ENCODE measurements at regions not wholly inside any gene's neighbourhood (a gene's known extent, or its start where the extent isn't known, plus 50 kb on each side); places are given as distances from the start of the nearest gene placed in this dataset.

DNA sequence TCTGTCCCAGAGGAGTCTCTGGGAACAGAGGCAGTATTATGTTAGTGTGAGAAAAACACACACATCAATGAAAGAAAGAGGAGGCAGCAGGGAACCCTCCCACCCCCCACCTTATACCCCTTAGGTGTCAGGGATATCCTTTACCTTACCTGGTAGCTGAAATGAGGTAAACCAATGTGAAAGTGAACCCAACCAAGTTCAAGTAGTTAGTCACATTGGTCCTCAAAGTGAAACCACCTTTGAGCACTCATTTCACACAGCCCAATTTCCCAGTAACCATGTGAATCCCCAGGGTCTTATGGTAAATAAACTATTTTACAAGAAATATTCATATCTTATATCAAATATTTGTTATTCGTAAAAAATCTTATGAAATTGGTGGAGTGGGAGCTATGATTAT is 377.8 kb downstream of the LRATD1 start:
- no peak for TF ChIP-seq ZNF544 (tag by site-specific recombination; IDR thresholded peaks at IDR 0.05)
- no peak for TF ChIP-seq ZNF768 (tag by site-specific recombination; IDR thresholded peaks at IDR 0.05)
- no peak for TF ChIP-seq PRDM10 (tag by site-specific recombination; IDR thresholded peaks at IDR 0.05)
- no peak for TF ChIP-seq PRDM2 (tag by site-specific recombination; IDR thresholded peaks at IDR 0.05; ENCODE audit: borderline replicate concordance)
- TF ChIP-seq HOXC10 (CRISPR knock-in tag; IDR thresholded peaks at IDR 0.05): no peak
- TF ChIP-seq, protein P1, sequence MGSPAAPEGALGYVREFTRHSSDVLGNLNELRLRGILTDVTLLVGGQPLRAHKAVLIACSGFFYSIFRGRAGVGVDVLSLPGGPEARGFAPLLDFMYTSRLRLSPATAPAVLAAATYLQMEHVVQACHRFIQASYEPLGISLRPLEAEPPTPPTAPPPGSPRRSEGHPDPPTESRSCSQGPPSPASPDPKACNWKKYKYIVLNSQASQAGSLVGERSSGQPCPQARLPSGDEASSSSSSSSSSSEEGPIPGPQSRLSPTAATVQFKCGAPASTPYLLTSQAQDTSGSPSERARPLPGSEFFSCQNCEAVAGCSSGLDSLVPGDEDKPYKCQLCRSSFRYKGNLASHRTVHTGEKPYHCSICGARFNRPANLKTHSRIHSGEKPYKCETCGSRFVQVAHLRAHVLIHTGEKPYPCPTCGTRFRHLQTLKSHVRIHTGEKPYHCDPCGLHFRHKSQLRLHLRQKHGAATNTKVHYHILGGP (tag by site-specific recombination; IDR thresholded peaks at IDR 0.05): no peak
- TF ChIP-seq, protein P2, sequence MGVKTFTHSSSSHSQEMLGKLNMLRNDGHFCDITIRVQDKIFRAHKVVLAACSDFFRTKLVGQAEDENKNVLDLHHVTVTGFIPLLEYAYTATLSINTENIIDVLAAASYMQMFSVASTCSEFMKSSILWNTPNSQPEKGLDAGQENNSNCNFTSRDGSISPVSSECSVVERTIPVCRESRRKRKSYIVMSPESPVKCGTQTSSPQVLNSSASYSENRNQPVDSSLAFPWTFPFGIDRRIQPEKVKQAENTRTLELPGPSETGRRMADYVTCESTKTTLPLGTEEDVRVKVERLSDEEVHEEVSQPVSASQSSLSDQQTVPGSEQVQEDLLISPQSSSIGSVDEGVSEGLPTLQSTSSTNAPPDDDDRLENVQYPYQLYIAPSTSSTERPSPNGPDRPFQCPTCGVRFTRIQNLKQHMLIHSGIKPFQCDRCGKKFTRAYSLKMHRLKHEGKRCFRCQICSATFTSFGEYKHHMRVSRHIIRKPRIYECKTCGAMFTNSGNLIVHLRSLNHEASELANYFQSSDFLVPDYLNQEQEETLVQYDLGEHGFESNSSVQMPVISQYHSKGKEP (tag by site-specific recombination; IDR thresholded peaks at IDR 0.05): no peak
- TF ChIP-seq ZFP69B (tag by site-specific recombination; IDR thresholded peaks at IDR 0.05): no peak
- TF ChIP-seq ZFP37 (tag by site-specific recombination; IDR thresholded peaks at IDR 0.05): no peak
- TF ChIP-seq GLIS2 (tag by site-specific recombination; IDR thresholded peaks at IDR 0.05): no peak
- TF ChIP-seq ZNF292 (tag by site-specific recombination; IDR thresholded peaks at IDR 0.05; ENCODE audit: borderline replicate concordance, low read depth): no peak
- TF ChIP-seq ZNF555 (tag by site-specific recombination; conservative IDR thresholded peaks at IDR 0.05): no peak
- no peak overlapping the region for H3K4me3 ChIP-seq (ENCODE audit: low read depth, low read length)
- CTCF ChIA-PET: no interaction called here
- H3K9me3 ChIP-seq (ENCODE audit: control insufficient read depth, insufficient read depth, low read depth, low read length): no peaks in the 10 kb centered on the region
- no peaks in the 10 kb centered on the region for H3K4me1 ChIP-seq (ENCODE audit: control insufficient read depth, insufficient read depth, low read length)
- H3K36me3 ChIP-seq (ENCODE audit: control insufficient read depth in 2 of 2, insufficient read depth in 1 of 2, low read length in 2 of 2): no peaks in the 10 kb centered on the region
- no peak overlapping the region for H3K27ac ChIP-seq (ENCODE audit: extremely low read depth, low read depth, low read length)
- POLR2A ChIA-PET: no interaction called here

DNA sequence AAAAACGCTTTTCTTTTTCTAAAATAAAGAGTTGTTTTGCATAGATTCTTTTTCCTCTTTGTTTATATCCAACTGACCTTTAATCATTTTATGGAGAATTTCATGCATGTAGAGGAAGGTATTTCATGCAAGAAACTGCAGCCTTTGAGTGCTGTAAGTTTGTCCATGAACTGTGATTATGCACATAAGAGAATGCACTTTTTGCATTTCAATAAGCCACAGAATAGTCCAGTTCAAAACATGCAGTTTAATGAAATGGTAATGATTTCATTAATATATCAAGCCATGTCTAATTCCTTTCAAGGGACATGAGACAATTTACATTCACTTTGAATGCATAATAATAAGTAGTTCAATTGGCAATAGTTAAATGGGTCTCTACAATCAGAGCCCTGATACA is 386.3 kb downstream of the LRATD1 start:
- H3K27ac ChIP-seq (ENCODE audit: extremely low read depth, low read depth, low read length): no peak overlapping the region
- ChIA-PET POLR2A (no interaction called here), CTCF (no interaction called here)
- TF ChIP-seq ZNF704 (tag by site-specific recombination; IDR thresholded peaks at IDR 0.05) (no peak), ZNF629 (tag by site-specific recombination; IDR thresholded peaks at IDR 0.05) (no peak), ZNF837 (tag by site-specific recombination; IDR thresholded peaks at IDR 0.05) (no peak), ZNF692 (tag by site-specific recombination; IDR thresholded peaks at IDR 0.05) (no peak), ZBTB48 (tag by site-specific recombination; IDR thresholded peaks at IDR 0.05) (no peak), ZNF677 (tag by site-specific recombination; IDR thresholded peaks at IDR 0.05) (no peak)
- TF ChIP-seq, protein P3, sequence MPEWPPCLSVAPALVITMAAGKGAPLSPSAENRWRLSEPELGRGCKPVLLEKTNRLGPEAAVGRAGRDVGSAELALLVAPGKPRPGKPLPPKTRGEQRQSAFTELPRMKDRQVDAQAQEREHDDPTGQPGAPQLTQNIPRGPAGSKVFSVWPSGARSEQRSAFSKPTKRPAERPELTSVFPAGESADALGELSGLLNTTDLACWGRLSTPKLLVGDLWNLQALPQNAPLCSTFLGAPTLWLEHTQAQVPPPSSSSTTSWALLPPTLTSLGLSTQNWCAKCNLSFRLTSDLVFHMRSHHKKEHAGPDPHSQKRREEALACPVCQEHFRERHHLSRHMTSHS (tag by site-specific recombination; IDR thresholded peaks at IDR 0.05): no peak

More for the DNA sequence above, 386.3 kb downstream of the LRATD1 start:
- Histone ChIP-seq H3K36me3 (ENCODE audit: control insufficient read depth in 2 of 2, insufficient read depth in 1 of 2, low read length in 2 of 2) (no peaks in the 10 kb centered on the region), H3K4me1 (ENCODE audit: control insufficient read depth, insufficient read depth, low read length) (no peaks in the 10 kb centered on the region), H3K4me3 (ENCODE audit: low read depth, low read length) (no peak overlapping the region), H3K9me3 (ENCODE audit: control insufficient read depth, insufficient read depth, low read depth, low read length) (no peaks in the 10 kb centered on the region)

Data from HEK293 (cell line).